A549 (cell line): ENCODE measurements at regions not wholly inside any gene's neighbourhood (a gene's known extent, or its start where the extent isn't known, plus 50 kb on each side); places are given as distances from the start of the nearest gene placed in this dataset.

Source experiments
- ATAC-seq, 2 experiments: fragments of 200-7000 bp in 1 of 2; fragments of >200 bp in 1 of 2; cut with Nextera tagmentation in 1 of 2; cut with Tn5 transposase in 1 of 2; 3 replicates each; pipeline versions ENCODE4 v1.8.0 to v1.9.1; 2018 to 2020; ENCODE audit warnings: mild to moderate bottlenecking in 1 of 2, moderate library complexity in 1 of 2
- CTCF ChIA-PET: fragments of 300-600 bp; sonication (Branson Sonifier 250); formaldehyde crosslinking; extraction: SDS; loops from one replicate; lab custom pipeline; 2021; ENCODE audit warnings: antibody characterized with exemption, inconsistent platforms; lab: Yijun Ruan, JAX
- POLR2A ChIA-PET: fragments of 350-600 bp; formaldehyde crosslinking; extraction: SDS; loops from one replicate; lab custom pipeline; 2021; ENCODE audit warnings: antibody characterized with exemption, inconsistent platforms; lab: Yijun Ruan, JAX
- DNase-seq, 2 experiments: peaks; one replicate each; pipeline versions ENCODE4 v3.0.0 to v3.0.0-alpha.2; 2011 to 2016; ENCODE audit warnings: low read depth in 1 of 2, low spot score in 1 of 2
- FAIRE-seq: peaks from 2 replicates; lab custom pipeline; 2011; peaks lifted over from hg19 to GRCh38; lab: Jason Lieb, UNC
- H3K27ac ChIP-seq, 2 experiments: fragments of >200 bp; sonication (Bioruptor Twin); formaldehyde crosslinking; 3 replicates each; pipeline ENCODE4 v1.5.1; 2016 to 2017
- H3K4me1 ChIP-seq: fragments of >200 bp; sonication (Bioruptor Twin); formaldehyde crosslinking; 3 replicates; pipeline ENCODE4 v1.6.1; 2016
- H3K4me2 ChIP-seq: fragments of >200 bp; sonication (Bioruptor Twin); formaldehyde crosslinking; 3 replicates; pipeline ENCODE4 v1.6.1; 2016
- H3K4me3 ChIP-seq: fragments of >200 bp; sonication (Bioruptor Twin); formaldehyde crosslinking; 3 replicates; pipeline ENCODE4 v1.5.1; 2016
- H3K9me3 ChIP-seq: fragments of >200 bp; sonication (Bioruptor Twin); formaldehyde crosslinking; 3 replicates; pipeline ENCODE4 v1.6.1; 2016
- BCL3 ChIP-seq: fragments of >200 bp; sonication (Bioruptor Twin); formaldehyde crosslinking; IDR thresholded peaks from 3 replicates; pipeline ENCODE4 v1.6.1; 2016
- CBX2 ChIP-seq: fragments of 200-600 bp; sonication (generic); IDR thresholded peaks from 2 replicates; pipeline ENCODE4 v1.6.1; 2016; ENCODE audit warnings: low read depth, mild to moderate bottlenecking, borderline replicate concordance
- CBX8 ChIP-seq: fragments of 200-600 bp; sonication (generic); IDR thresholded peaks from 2 replicates; pipeline ENCODE4 v1.6.1; 2016
- CEBPB ChIP-seq, 2 experiments: fragments of >200 bp in 1 of 2; sonication (Bioruptor Twin) in 1 of 2; formaldehyde crosslinking in 1 of 2; IDR thresholded peaks; 2 replicates each; pipeline ENCODE4 v1.6.1; 2012 to 2016
- CHD2 ChIP-seq: fragments of 150-350 bp; IDR thresholded peaks from 2 replicates; pipeline ENCODE4 v1.6.1; 2014; ENCODE audit warnings: low read length; ENCODE audit not compliant: partially characterized antibody
- EHF ChIP-seq: fragments of 250-450 bp; sonication (Bioruptor Pico); IDR thresholded peaks from 2 replicates; pipeline ENCODE4 v1.5.0; 2020; ENCODE audit warnings: mild to moderate bottlenecking
- ELK1 ChIP-seq: fragments of 150-350 bp; IDR thresholded peaks from 2 replicates; pipeline ENCODE4 v1.6.1; 2014; ENCODE audit warnings: low read depth, mild to moderate bottlenecking, low read length
- EP300 ChIP-seq, 2 experiments: fragments of >200 bp; sonication (Bioruptor Twin); formaldehyde crosslinking; IDR thresholded peaks; 2 replicates in 1 of 2; 3 replicates in 1 of 2; pipeline ENCODE4 v1.6.1; 2016 to 2017
- FOSB ChIP-seq: fragments of 250-450 bp; sonication (Bioruptor Pico); IDR thresholded peaks from 2 replicates; pipeline ENCODE4 v1.5.0; 2020; ENCODE audit warnings: mild to moderate bottlenecking, moderate library complexity
- FOXS1 ChIP-seq: fragments of 250-450 bp; sonication (Bioruptor Pico); IDR thresholded peaks from 2 replicates; pipeline ENCODE4 v1.5.0; 2020; ENCODE audit warnings: mild to moderate bottlenecking, moderate library complexity
- GATA3 ChIP-seq: IDR thresholded peaks from 2 replicates; pipeline ENCODE4 v1.6.1; 2012; ENCODE audit warnings: borderline replicate concordance
- HDAC2 ChIP-seq: fragments of 200-600 bp; sonication (generic); IDR thresholded peaks from 2 replicates; pipeline ENCODE4 v1.6.1; 2016
- HEYL ChIP-seq: fragments of 250-450 bp; sonication (Bioruptor Pico); IDR thresholded peaks from 2 replicates; pipeline ENCODE4 v1.8.0; 2021; ENCODE audit warnings: mild to moderate bottlenecking, moderate library complexity
- KDM1A ChIP-seq: fragments of 200-600 bp; sonication (generic); IDR thresholded peaks from 2 replicates; pipeline ENCODE4 v1.6.1; 2016; ENCODE audit warnings: low read depth, mild to moderate bottlenecking
- MAFK ChIP-seq: fragments of 450-650 bp; IDR thresholded peaks from 2 replicates; pipeline ENCODE4 v1.6.1; 2014; ENCODE audit not compliant: partially characterized antibody
- MYC ChIP-seq: IDR thresholded peaks from 2 replicates; pipeline ENCODE4 v1.6.1; 2012; ENCODE audit warnings: mild to moderate bottlenecking, inconsistent platforms, low read length, improper control_type of control experiment, borderline replicate concordance
- NR3C1 ChIP-seq: fragments of >200 bp; sonication (Bioruptor Twin); formaldehyde crosslinking; IDR thresholded peaks from 3 replicates; pipeline ENCODE4 v1.6.1; 2017
- POLR2AphosphoS2 ChIP-seq: conservative IDR thresholded peaks from 2 replicates; pipeline ENCODE4 v1.6.1; 2012; ENCODE audit warnings: low read length, improper control_type of control experiment, inconsistent platforms
- RAD21 ChIP-seq, 2 experiments: fragments of >200 bp in 1 of 2; sonication (Bioruptor Twin) in 1 of 2; formaldehyde crosslinking in 1 of 2; IDR thresholded peaks in 1 of 2; conservative IDR thresholded peaks in 1 of 2; 2 replicates in 1 of 2; 3 replicates in 1 of 2; pipeline ENCODE4 v1.6.1; 2012 to 2018; ENCODE audit warnings: inconsistent platforms in 1 of 2
- RARB ChIP-seq: fragments of 250-450 bp; sonication (Bioruptor Pico); IDR thresholded peaks from 2 replicates; pipeline ENCODE4 v1.8.0; 2021; ENCODE audit warnings: mild to moderate bottlenecking, moderate library complexity
- RCOR1 ChIP-seq: fragments of 150-350 bp; IDR thresholded peaks from 2 replicates; pipeline ENCODE4 v1.6.1; 2014; ENCODE audit warnings: antibody characterized with exemption, low read length, low read depth
- RFX5 ChIP-seq: fragments of 450-650 bp; IDR thresholded peaks from 2 replicates; pipeline ENCODE4 v1.7.1; 2014; ENCODE audit warnings: antibody characterized with exemption, mild to moderate bottlenecking, moderate library complexity
- SMC3 ChIP-seq: fragments of >200 bp; sonication (Bioruptor Twin); formaldehyde crosslinking; IDR thresholded peaks from 3 replicates; pipeline ENCODE4 v1.6.1; 2018; ENCODE audit warnings: inconsistent platforms
- SREBF2 ChIP-seq: fragments of 450-650 bp; IDR thresholded peaks from 2 replicates; pipeline ENCODE4 v1.6.1; 2014; ENCODE audit warnings: mild to moderate bottlenecking, moderate library complexity
- TP53 ChIP-seq: fragments of 250-450 bp; sonication (Bioruptor Pico); IDR thresholded peaks from 2 replicates; pipeline ENCODE4 v1.5.0; 2021; ENCODE audit warnings: mild to moderate bottlenecking, moderate library complexity
- USF2 ChIP-seq: fragments of 450-650 bp; IDR thresholded peaks from 2 replicates; pipeline ENCODE4 v1.6.1; 2014; ENCODE audit warnings: antibody characterized with exemption
- ZC3H11A ChIP-seq: fragments of 450-650 bp; IDR thresholded peaks from 2 replicates; pipeline ENCODE4 v1.6.1; 2014; ENCODE audit warnings: antibody characterized with exemption, mild to moderate bottlenecking
- ZFP36 ChIP-seq: fragments of 450-650 bp; IDR thresholded peaks from 2 replicates; pipeline ENCODE4 v1.6.1; 2014; ENCODE audit warnings: borderline replicate concordance; ENCODE audit not compliant: partially characterized antibody
- ZSCAN20 ChIP-seq: fragments of 250-450 bp; sonication (Bioruptor Pico); IDR thresholded peaks from 2 replicates; pipeline ENCODE4 v1.8.0; 2022; ENCODE audit warnings: mild to moderate bottlenecking, moderate library complexity
- WGBS: methylation state at CpG from one replicate; pipeline ENCODE4 v1.1.6; 2017; ENCODE audit errors: missing lambda C conversion rate; 5-methylcytosine and 5-hydroxymethylcytosine counted together

GRCh38 chr7:41869997-41870396 is 167.1 kb upstream of the INHBA start:
- H3K27ac ChIP-seq = no peak overlapping the region
- ATAC-seq = no peak
- H3K4me2 ChIP-seq = no peak overlapping the region
- no peaks in the 10 kb centered on the region for H3K4me1 ChIP-seq
- no peak for FAIRE-seq
- DNase-seq = no peak
- H3K9me3 ChIP-seq = no peaks in the 10 kb centered on the region
- POLR2A ChIA-PET = no interaction called here
- CTCF ChIA-PET = no interaction called here
- WGBS = 2% methylated on average over 4 of the region's 4 CpGs
- TF ChIP-seq HEYL = no peak
- no peak for TF ChIP-seq ELK1
- TF ChIP-seq POLR2AphosphoS2 = no peak
- no peak for TF ChIP-seq BCL3
- TF ChIP-seq RAD21 (conservative IDR thresholded peaks at IDR 0.05 in 1 of 2, IDR thresholded peaks at IDR 0.05 in 1 of 2) = no peak
- TF ChIP-seq EHF (CRISPR knock-in tag) = no peak
- TF ChIP-seq HDAC2 = no peak
- no peak for TF ChIP-seq FOXS1 (CRISPR knock-in tag)
- no peak for TF ChIP-seq TP53 (CRISPR knock-in tag)
- TF ChIP-seq ZC3H11A = no peak
- TF ChIP-seq KDM1A = no peak
- no peak for TF ChIP-seq RARB (CRISPR knock-in tag)
- no peak for TF ChIP-seq ZSCAN20
- no peak for TF ChIP-seq NR3C1
- no peak overlapping the region for H3K4me3 ChIP-seq

GRCh38 chr7:41869596-41869995 is 166.7 kb upstream of the INHBA start:
- no peaks in the 10 kb centered on the region for H3K9me3 ChIP-seq
- no peak overlapping the region for H3K27ac ChIP-seq
- TF ChIP-seq SMC3 (no peak), SREBF2 (no peak), CHD2 (no peak), GATA3 (no peak), CEBPB (IDR thresholded peaks at IDR 0.05) (no peak), MAFK (no peak), RCOR1 (no peak), ZSCAN20 (no peak), CBX2 (no peak), ZC3H11A (no peak), POLR2AphosphoS2 (no peak), RFX5 (no peak), ZFP36 (no peak), KDM1A (no peak), USF2 (no peak), FOSB (CRISPR knock-in tag) (no peak), EP300 (IDR thresholded peaks at IDR 0.05) (no peak), MYC (no peak), CBX8 (no peak), TP53 (CRISPR knock-in tag) (no peak)
- ATAC-seq = no peak
- no peaks in the 10 kb centered on the region for H3K4me1 ChIP-seq
- ChIA-PET CTCF (no interaction called here), POLR2A (no interaction called here)
- WGBS = 11% methylated on average over 3 of the region's 3 CpGs
- no peak for DNase-seq
- no peak overlapping the region for H3K4me2 ChIP-seq
- no peak for FAIRE-seq
- no peak overlapping the region for H3K4me3 ChIP-seq
